ENCODE measurements at regions not wholly inside any gene's neighbourhood (a gene's known extent, or its start where the extent isn't known, plus 50 kb on each side); places are given as distances from the start of the nearest gene placed in this dataset.

DNA sequence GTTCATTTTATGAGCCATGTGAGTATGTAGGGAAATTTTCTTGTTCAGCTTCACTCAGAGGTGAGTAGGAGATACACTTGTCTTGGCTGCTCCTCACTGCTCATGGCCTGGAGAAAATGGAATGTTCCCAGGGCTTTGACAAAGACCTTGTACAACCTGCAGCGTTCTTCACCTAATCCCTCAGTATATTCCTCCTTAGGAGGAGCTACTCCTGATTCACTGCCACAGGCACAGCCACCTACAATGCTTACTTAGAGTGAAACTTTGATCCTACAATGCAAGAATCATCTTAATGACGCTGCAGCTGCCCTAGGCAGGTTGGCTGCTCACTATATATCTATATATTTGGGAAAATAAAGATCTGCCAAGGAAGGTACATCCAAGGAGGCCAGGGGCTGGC, 364.2 kb downstream of the KLF5 start:
- no peak overlapping the region for H3K27ac Mint-ChIP-seq
- no peak overlapping the region for H3K4me3 Mint-ChIP-seq
- POLR2A ChIA-PET = no interaction called here
- ATAC-seq (no peak), DNase-seq (ENCODE audit: low spot score) (no peak)
- H3K36me3 Mint-ChIP-seq = no peaks in the 10 kb centered on the region
- no peaks in the 10 kb centered on the region for H3K27me3 Mint-ChIP-seq (ENCODE audit: low read depth)
- CTCF ChIA-PET = no interaction called here
- H3K9me3 Mint-ChIP-seq = no peaks in the 10 kb centered on the region
- TF ChIP-seq KAT7 (CRISPR knock-in tag; IDR thresholded peaks at IDR 0.05; ENCODE audit: borderline replicate concordance) (no peak), GTF2I (CRISPR knock-in tag; conservative IDR thresholded peaks at IDR 0.05) (no peak), IRF2 (CRISPR knock-in tag; IDR thresholded peaks at IDR 0.05; ENCODE audit: borderline replicate concordance, low read depth) (no peak), GRHL2 (CRISPR knock-in tag; IDR thresholded peaks at IDR 0.05; ENCODE audit: insufficient replicate concordance, severe bottlenecking) (no peak), TCF7 (CRISPR knock-in tag; IDR thresholded peaks at IDR 0.05; ENCODE audit: low read depth) (no peak), JAZF1 (CRISPR knock-in tag; IDR thresholded peaks at IDR 0.05) (no peak), RORB (CRISPR knock-in tag; IDR thresholded peaks at IDR 0.05) (no peak), ELF4 (CRISPR knock-in tag; IDR thresholded peaks at IDR 0.05; ENCODE audit: low read depth) (no peak)
- TF ChIP-seq, protein P1, sequence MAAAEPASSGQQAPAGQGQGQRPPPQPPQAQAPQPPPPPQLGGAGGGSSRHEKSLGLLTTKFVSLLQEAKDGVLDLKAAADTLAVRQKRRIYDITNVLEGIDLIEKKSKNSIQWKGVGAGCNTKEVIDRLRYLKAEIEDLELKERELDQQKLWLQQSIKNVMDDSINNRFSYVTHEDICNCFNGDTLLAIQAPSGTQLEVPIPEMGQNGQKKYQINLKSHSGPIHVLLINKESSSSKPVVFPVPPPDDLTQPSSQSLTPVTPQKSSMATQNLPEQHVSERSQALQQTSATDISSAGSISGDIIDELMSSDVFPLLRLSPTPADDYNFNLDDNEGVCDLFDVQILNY (CRISPR knock-in tag; IDR thresholded peaks at IDR 0.05) = no peak
- TF ChIP-seq, protein P2, sequence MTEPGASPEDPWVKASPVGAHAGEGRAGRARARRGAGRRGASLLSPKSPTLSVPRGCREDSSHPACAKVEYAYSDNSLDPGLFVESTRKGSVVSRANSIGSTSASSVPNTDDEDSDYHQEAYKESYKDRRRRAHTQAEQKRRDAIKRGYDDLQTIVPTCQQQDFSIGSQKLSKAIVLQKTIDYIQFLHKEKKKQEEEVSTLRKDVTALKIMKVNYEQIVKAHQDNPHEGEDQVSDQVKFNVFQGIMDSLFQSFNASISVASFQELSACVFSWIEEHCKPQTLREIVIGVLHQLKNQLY (CRISPR knock-in tag; IDR thresholded peaks at IDR 0.05) = no peak
- TF ChIP-seq, protein P3, sequence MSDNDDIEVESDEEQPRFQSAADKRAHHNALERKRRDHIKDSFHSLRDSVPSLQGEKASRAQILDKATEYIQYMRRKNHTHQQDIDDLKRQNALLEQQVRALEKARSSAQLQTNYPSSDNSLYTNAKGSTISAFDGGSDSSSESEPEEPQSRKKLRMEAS (CRISPR knock-in tag; IDR thresholded peaks at IDR 0.05) = no peak
- TF ChIP-seq, protein P4, sequence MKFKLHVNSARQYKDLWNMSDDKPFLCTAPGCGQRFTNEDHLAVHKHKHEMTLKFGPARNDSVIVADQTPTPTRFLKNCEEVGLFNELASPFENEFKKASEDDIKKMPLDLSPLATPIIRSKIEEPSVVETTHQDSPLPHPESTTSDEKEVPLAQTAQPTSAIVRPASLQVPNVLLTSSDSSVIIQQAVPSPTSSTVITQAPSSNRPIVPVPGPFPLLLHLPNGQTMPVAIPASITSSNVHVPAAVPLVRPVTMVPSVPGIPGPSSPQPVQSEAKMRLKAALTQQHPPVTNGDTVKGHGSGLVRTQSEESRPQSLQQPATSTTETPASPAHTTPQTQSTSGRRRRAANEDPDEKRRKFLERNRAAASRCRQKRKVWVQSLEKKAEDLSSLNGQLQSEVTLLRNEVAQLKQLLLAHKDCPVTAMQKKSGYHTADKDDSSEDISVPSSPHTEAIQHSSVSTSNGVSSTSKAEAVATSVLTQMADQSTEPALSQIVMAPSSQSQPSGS (CRISPR knock-in tag; IDR thresholded peaks at IDR 0.05; ENCODE audit: borderline replicate concordance, low read depth) = no peak
- H3K4me1 Mint-ChIP-seq = no peaks in the 10 kb centered on the region

DNA sequence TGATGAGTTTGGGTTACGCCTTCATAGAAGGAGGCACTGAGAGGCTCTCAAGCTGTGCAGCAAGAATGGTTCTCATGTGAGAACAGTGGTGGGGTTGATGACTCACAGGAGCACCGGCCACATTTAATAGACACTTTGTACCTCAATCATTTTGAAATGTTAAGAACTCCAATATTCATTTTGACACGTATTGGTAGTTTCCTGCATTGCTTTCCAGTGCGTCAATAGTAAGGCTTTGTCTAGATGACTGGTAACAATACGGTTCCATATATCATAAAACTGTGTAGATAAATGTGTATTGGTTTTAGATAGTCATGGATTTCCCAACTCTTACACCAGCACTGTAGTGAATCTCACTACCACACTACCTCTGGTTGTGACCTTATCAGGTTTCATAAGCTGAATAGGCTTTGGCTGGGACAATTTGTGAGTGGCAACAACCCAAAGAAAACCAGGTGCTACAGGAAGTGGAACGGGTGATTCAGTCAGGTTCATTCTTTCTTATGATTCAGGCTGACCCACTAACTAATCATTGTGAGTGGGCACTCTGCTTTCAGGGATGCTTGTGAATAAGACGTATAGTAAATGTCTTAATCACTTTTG, 362.6 kb downstream of the KLF5 start:
- Mint-ChIP-seq H3K4me1 (no peaks in the 10 kb centered on the region), H3K36me3 (no peaks in the 10 kb centered on the region), H3K27me3 (ENCODE audit: low read depth) (no peaks in the 10 kb centered on the region), H3K27ac (no peak overlapping the region), H3K9me3 (no peaks in the 10 kb centered on the region), H3K4me3 (no peak overlapping the region)
- ATAC-seq = no peak
- POLR2A ChIA-PET = no interaction called here
- no peak for TF ChIP-seq JAZF1 (CRISPR knock-in tag; IDR thresholded peaks at IDR 0.05)
- no peak for DNase-seq (ENCODE audit: low spot score)
- CTCF ChIA-PET = no interaction called here

DNA sequence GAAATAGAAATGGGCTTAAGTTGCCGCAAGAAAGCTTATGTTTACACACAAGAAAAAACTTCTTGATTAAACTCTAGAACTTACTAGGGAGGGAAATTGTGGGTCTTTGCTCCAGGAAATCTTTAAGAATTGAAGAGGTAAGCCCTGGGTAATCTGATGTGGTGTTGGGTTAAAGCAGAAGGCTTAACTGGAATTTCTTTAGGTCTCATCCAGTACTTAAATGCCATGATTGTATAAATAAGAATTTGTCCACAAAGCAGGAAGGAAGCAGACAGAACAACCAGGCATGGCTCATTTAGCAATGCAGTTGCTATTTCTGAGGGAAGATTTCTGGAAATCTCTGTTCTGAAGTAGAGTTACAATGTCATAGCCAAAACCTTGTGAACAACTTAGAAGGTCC, 360.4 kb downstream of the KLF5 start:
- no peaks in the 10 kb centered on the region for H3K36me3 Mint-ChIP-seq
- H3K27me3 Mint-ChIP-seq (ENCODE audit: low read depth) = no peaks in the 10 kb centered on the region
- DNase-seq (ENCODE audit: low spot score) (no peak), ATAC-seq (no peak)
- CTCF ChIA-PET = no interaction called here
- no peaks in the 10 kb centered on the region for H3K4me1 Mint-ChIP-seq
- no peak for TF ChIP-seq NFYB (CRISPR knock-in tag; conservative IDR thresholded peaks at IDR 0.05; ENCODE audit: low read depth)
- POLR2A ChIA-PET = no interaction called here
- H3K27ac Mint-ChIP-seq = no peak overlapping the region
- no peaks in the 10 kb centered on the region for H3K9me3 Mint-ChIP-seq
- no peak overlapping the region for H3K4me3 Mint-ChIP-seq

DNA sequence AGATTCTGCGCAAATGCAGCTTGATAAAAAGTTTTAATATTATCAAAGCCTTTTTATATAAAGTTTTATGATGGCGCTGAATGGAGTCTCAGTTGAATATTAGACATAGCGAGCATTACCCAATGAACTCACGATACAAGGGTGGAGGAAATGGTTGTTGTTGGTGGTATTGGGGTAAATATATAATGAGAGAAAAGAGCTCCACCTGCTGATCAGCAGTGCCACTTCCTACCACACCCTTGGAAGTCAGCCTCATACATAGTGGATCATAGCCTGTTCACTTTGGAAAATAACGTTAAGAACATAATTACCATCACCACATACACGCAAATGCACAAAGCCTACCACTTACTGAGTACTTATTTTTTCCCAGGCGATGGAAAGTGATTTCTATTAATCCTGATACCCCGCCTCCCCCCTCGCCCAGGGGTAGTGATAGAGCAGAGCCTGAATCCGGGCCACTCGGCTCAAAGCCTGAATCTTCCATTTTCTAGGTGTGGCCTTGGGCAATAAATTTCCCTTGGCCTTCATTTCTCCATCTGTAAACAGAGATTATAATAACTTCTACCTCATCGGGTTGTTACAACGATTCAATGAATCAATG, 358.3 kb downstream of the KLF5 start:
- Mint-ChIP-seq H3K4me1 (no peaks in the 10 kb centered on the region), H3K27me3 (ENCODE audit: low read depth) (no peaks in the 10 kb centered on the region), H3K9me3 (no peaks in the 10 kb centered on the region), H3K4me3 (no peak overlapping the region), H3K27ac (no peak overlapping the region), H3K36me3 (no peaks in the 10 kb centered on the region)
- ATAC-seq = peak; percentile 87
- ChIA-PET CTCF (interaction anchor here (1.1 to 2.1 kb wide), 2 partner anchors 18 to 608 kb away, joined by 3 to 4 read pairs; no protein-coding TSS in a partner anchor), POLR2A (no interaction called here)
- no peak for DNase-seq (ENCODE audit: low spot score)
- no peak for TF ChIP-seq SP1 (CRISPR knock-in tag; conservative IDR thresholded peaks at IDR 0.05)
- TF ChIP-seq MYBL2 (CRISPR knock-in tag; IDR thresholded peaks at IDR 0.05) = no peak
- no peak for TF ChIP-seq NFYB (CRISPR knock-in tag; conservative IDR thresholded peaks at IDR 0.05; ENCODE audit: low read depth)
- TF ChIP-seq, protein P5, sequence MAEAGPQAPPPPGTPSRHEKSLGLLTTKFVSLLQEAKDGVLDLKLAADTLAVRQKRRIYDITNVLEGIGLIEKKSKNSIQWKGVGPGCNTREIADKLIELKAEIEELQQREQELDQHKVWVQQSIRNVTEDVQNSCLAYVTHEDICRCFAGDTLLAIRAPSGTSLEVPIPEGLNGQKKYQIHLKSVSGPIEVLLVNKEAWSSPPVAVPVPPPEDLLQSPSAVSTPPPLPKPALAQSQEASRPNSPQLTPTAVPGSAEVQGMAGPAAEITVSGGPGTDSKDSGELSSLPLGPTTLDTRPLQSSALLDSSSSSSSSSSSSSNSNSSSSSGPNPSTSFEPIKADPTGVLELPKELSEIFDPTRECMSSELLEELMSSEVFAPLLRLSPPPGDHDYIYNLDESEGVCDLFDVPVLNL (CRISPR knock-in tag; IDR thresholded peaks at IDR 0.05; ENCODE audit: borderline replicate concordance, low read depth) = no peak
- TF ChIP-seq, protein P6, sequence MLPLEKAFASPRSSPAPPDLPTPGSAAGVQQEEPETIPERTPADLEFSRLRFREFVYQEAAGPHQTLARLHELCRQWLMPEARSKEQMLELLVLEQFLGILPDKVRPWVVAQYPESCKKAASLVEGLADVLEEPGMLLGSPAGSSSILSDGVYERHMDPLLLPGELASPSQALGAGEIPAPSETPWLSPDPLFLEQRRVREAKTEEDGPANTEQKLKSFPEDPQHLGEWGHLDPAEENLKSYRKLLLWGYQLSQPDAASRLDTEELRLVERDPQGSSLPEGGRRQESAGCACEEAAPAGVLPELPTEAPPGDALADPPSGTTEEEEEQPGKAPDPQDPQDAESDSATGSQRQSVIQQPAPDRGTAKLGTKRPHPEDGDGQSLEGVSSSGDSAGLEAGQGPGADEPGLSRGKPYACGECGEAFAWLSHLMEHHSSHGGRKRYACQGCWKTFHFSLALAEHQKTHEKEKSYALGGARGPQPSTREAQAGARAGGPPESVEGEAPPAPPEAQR (CRISPR knock-in tag; IDR thresholded peaks at IDR 0.05) = no peak
- no peak for TF ChIP-seq NR2C2 (CRISPR knock-in tag; IDR thresholded peaks at IDR 0.05)
- TF ChIP-seq SOX15 (CRISPR knock-in tag; IDR thresholded peaks at IDR 0.05) = no peak
- no peak for TF ChIP-seq KAT7 (CRISPR knock-in tag; IDR thresholded peaks at IDR 0.05; ENCODE audit: borderline replicate concordance)
- no peak for TF ChIP-seq NFATC4 (CRISPR knock-in tag; IDR thresholded peaks at IDR 0.05)
- TF ChIP-seq FOXK1 (CRISPR knock-in tag; IDR thresholded peaks at IDR 0.05) = no peak
- TF ChIP-seq TEAD1 (CRISPR knock-in tag; IDR thresholded peaks at IDR 0.05) = no peak
- no peak for TF ChIP-seq ZNF671 (CRISPR knock-in tag; IDR thresholded peaks at IDR 0.05)

All from WTC11 (cell line).